ENCODE measurements at regions not wholly inside any gene's neighbourhood (a gene's known extent, or its start where the extent isn't known, plus 50 kb on each side); places are given as distances from the start of the nearest gene placed in this dataset.

DNA sequence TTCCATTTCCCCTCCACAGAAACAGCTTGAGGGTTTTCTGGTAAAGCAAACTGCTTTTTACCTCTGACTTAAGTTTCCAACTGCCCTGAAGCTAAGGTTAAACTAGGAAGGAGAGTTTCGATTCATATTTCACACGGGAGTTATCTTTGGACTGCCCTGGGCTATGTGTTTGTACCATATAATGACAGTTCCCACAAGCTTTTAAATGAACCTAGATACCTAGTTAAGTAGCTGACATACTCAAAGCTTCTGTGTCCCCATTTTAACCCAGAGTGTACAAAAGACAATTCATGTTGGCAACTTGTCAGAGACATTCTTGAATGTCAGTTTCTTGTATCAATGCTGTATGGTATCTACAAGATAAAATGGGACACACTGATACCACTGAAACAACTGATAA lies 1296.6 kb upstream of the IGFBP7 start:
- H3K4me3 ChIP-seq (ENCODE audit: low read length) = no peak overlapping the region
- DNase-seq (ENCODE audit: low read depth) = no peak
- TF ChIP-seq, protein P1, sequence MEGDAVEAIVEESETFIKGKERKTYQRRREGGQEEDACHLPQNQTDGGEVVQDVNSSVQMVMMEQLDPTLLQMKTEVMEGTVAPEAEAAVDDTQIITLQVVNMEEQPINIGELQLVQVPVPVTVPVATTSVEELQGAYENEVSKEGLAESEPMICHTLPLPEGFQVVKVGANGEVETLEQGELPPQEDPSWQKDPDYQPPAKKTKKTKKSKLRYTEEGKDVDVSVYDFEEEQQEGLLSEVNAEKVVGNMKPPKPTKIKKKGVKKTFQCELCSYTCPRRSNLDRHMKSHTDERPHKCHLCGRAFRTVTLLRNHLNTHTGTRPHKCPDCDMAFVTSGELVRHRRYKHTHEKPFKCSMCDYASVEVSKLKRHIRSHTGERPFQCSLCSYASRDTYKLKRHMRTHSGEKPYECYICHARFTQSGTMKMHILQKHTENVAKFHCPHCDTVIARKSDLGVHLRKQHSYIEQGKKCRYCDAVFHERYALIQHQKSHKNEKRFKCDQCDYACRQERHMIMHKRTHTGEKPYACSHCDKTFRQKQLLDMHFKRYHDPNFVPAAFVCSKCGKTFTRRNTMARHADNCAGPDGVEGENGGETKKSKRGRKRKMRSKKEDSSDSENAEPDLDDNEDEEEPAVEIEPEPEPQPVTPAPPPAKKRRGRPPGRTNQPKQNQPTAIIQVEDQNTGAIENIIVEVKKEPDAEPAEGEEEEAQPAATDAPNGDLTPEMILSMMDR (conservative IDR thresholded peaks at IDR 0.05; ENCODE audit: low read depth, low read length) = no peak

GRCh38 chr4:58368221-58368620 lies 1258.0 kb upstream of the IGFBP7 start:
- H3K4me3 ChIP-seq (ENCODE audit: low read length) = no peak overlapping the region
- DNase-seq (ENCODE audit: low read depth) = no peak
- TF ChIP-seq, protein P1 (conservative IDR thresholded peaks at IDR 0.05; ENCODE audit: low read depth, low read length) = no peak

- no peak overlapping the region for H3K4me3 ChIP-seq (ENCODE audit: low read length)
- DNase-seq (ENCODE audit: low read depth) = no peak
Measured at GRCh38 chr4:58360354-58361133, 1250.4 kb upstream of the IGFBP7 start.

GRCh38 chr4:58359590-58359989 lies 1249.4 kb upstream of the IGFBP7 start:
- no peak for DNase-seq (ENCODE audit: low read depth)
- H3K4me3 ChIP-seq (ENCODE audit: low read length) = no peak overlapping the region
- TF ChIP-seq, protein P1 (conservative IDR thresholded peaks at IDR 0.05; ENCODE audit: low read depth, low read length) = no peak

More at GRCh38 chr4:58360354-58361133, 1250.4 kb upstream of the IGFBP7 start:
- TF ChIP-seq, protein P1 (conservative IDR thresholded peaks at IDR 0.05; ENCODE audit: low read depth, low read length) = no peak

DNA sequence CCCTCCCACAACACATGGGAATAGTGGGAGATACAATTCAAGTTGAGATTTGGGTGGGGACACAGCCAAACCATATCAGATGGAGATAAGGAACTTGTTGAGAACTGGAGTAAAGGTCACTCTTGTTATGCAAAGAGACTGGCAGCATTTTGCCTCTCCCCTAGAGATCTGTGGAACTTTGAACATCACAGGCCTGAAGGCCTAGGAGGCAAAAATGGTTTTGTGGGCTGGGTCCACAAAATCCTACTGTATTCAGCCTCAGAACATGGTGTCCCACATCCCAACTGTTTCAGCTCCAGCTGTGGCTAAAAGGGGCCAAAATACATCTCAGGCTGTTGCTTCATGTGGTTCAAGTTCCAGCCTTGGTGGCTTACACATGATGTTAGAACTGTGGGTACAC lies 1247.8 kb upstream of the IGFBP7 start:
- H3K4me3 ChIP-seq (ENCODE audit: low read length) = no peak overlapping the region
- no peak for DNase-seq (ENCODE audit: low read depth)
- TF ChIP-seq, protein P1 (conservative IDR thresholded peaks at IDR 0.05; ENCODE audit: low read depth, low read length) = no peak

DNA sequence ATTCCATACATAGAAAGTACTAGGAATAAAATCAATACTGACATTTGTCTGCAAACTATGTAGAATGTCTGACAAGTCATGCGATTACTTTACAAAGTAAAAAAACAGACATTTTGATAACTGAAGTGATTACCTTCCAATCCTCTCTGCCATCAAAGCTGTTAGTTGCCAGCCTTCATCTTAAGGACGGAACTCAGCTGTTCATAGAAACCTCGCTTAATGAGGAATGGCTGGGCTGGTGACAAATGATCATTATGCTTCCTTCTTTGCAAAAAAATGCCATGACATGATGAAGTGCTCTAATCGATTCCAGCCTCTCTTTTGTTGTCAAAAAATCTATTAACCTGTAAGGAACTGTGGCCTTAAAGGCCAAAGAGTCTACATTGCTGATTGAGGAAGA lies 1214.9 kb upstream of the IGFBP7 start:
- TF ChIP-seq, protein P1 (conservative IDR thresholded peaks at IDR 0.05; ENCODE audit: low read depth, low read length) = no peak

GRCh38 chr4:58313444-58313843 lies 1203.3 kb upstream of the IGFBP7 start:
- no peak for DNase-seq (ENCODE audit: low read depth)
- no peak overlapping the region for H3K4me3 ChIP-seq (ENCODE audit: low read length)
- TF ChIP-seq, protein P1 (conservative IDR thresholded peaks at IDR 0.05; ENCODE audit: low read depth, low read length) = no peak

More for the DNA sequence above, 1214.9 kb upstream of the IGFBP7 start:
- no peak overlapping the region for H3K4me3 ChIP-seq (ENCODE audit: low read length)
- no peak for DNase-seq (ENCODE audit: low read depth)
